IPS-NIHi11 (cell line): ENCODE measurements at regions not wholly inside any gene's neighbourhood (a gene's known extent, or its start where the extent isn't known, plus 50 kb on each side); places are given as distances from the start of the nearest gene placed in this dataset.

ENCODE experiments used
- DNase-seq: peaks from one replicate; pipeline ENCODE4 v3.0.0; 2012; ENCODE audit warnings: mixed read lengths, low spot score

DNA sequence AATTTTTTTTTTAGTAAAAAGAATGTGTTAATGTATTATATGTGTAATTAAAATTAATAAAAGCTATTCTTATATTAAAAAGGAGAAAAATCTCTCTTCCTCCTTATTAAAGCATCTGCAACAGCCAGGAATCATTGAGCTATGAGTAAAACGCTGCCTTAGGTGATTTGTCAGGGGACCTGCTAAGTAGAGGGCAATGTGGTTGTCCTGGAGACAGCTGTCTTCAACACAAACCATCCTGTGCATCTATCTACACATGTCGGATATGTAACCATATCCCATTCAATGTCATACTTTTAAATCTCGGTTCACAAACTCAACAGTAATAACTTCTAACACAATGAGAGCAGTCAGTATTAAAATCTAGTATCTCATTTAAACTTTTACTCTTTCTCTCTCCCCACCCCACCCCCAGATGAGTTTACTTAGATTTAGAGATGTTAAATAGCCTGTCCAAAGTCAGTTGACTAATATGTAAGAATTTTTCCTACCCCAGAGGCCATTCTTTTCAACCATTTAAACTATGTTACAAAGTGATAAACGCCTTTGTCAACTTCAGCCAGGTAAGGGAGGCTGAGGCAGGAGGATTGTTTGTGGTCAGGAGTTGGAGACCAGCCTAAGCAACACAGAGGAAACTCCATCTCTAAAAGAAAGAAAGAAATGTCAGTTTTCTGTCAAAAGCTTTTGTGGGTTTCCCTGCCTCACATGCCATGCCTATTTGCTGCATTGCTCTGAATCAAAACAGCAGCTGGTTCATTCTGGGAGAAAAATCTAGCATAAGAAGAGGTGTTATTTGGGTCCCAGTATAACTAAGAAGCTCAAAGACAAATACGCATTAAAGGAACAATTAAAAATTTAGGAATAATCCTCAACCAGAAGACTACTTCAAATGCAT is 413.7 kb upstream of the CCDC196 start:
- no peak for DNase-seq

DNA sequence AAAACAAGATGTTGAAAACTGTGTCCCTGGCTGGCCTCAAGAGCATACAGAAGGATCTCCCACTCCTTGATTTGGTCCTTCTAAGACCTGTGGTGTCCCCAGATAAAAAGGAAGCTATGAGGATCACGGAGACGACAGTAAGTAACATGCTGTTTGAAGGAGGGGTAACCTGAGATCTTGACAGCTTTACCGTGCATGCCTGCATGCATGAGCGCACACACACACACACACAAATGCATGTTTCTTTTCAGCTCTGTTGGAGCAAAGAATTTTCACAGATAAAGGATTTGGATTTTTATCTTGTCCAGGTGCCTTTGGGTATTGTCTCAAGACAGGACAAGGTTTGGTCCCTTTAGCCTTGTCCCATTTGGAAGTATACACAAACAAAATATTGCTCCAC is 411.6 kb upstream of the CCDC196 start:
- DNase-seq, result no peak

DNA sequence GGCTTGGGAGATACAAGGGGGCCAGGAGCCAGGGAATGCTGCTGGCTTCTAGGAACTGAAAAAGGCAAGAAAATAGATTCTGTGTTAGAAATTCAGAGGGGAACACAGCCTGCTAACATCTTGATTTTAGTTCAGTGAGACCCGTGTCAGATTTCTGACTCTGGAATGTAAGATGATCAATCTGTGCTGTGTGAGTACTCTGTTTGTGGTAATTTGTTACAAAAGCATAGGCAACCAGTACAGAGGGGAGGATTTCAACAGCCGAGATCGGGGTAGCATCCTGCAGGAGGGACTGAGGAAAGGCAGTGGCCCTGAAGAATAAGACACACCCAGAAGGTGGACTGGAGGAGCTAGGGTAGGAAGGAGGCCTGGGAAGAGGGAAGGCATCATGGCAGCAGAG is 410.0 kb upstream of the CCDC196 start:
- DNase-seq, result no peak

DNA sequence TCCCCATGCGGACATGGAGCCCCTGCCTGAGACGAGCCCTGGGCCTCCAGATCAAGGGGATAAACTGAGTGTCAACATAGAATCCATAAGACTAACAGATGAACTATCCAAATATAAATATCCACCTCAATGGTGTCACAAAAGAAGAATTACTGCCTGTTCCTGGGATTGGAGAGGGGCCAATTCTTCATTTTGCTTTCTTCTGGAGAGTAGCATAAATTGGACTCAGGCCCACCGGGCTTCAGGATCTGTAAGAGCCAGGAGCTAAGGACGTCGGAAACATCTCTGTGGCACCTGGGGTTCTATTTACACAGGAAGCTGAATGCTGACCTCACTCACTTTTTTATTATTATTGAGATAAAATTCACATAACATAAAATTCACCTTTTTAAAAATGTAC is 408.2 kb upstream of the CCDC196 start:
- no peak for DNase-seq

DNA sequence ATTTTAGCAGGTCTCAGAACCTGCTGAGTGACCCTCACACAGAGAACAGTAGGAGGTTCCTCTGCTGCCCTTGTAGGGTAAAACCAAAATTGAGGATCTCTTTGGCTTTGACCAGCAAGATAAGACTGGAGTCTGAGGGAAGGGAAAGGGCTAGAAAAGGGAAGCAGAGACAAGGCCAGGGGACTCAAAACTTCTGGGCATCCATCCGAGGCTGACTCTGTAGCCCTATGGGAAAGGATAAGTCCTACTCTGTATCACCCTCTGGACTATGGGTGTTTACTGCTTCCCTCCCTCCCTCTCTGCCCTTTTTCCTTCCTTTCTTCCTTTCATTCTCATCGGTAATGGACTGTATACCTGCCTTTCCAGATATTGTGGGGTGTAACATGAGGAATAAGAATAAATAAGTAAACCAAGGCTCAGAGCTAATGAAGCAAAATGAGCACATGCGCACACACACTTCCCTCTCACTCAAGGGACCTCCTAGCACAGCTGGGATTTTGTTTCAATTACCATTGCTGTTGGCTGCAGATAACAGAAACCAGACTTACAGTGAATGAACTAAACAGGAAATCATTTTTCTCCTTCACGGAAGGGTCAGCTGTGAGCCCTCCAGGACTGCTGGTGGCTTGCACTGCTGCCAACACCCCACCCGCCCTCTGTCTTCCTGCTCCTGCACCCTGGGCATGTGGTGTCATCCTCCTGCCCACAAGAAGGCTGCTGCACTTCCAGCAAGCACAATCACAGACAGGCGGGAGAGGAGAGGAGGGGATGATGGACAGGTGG is 404.4 kb upstream of the CCDC196 start:
- no peak for DNase-seq

DNA sequence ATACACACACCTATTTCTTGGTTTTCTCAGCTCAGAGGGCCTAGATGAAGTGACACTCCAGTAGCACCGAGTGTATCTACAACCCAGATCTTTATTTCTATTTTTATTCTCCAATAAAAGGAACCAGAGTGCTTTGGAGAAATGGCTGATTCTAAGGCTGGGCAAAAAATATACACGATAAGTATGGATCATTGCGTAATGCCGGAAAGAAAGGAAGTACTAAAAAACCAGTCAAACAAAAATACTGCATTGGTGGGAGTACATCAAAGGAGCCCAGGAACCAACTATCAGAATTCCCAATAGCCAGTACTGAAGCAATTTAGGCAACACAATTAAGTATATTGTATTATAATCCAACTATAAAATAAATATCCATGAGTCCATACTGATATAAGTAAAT is 400.9 kb upstream of the CCDC196 start:
- DNase-seq, result no peak

DNA sequence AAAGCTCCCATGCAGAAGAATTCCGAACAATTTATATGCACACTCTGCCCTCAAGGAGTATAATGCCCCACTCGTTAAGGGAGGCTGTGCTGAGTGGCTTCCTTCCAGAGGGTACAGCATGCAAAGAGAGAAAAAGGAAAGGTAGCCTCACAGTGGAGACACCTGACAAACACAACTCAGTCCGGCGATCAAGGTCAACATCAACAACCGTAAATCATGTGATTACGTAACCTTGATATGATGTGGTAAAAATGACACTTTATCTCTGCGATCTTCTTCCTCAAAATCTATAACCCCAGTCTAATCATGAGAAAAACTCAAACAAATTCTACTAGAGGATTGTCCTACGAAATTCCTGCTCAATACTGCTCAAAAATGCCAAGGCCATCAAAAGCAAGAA is 400.5 kb upstream of the CCDC196 start:
- DNase-seq, result no peak

DNA sequence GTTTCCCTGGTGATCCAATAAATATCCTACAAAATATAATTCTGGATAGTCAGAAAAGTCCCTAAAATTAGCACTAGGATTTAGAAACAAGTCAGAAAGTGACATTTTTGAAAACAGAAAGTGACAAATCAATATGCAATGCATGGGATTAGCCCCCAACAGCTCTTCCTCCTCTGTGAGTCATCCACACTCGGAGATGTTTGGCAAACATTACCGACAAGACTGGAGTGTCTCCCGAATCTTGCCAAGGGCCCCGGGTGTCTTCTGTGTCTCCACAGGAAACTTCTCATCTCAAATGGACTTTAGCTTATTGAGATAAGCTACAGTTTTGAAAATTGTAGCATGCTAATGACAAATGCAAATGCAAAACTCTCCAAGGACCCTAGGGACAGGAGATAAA is 398.9 kb upstream of the CCDC196 start:
- DNase-seq, result no peak

DNA sequence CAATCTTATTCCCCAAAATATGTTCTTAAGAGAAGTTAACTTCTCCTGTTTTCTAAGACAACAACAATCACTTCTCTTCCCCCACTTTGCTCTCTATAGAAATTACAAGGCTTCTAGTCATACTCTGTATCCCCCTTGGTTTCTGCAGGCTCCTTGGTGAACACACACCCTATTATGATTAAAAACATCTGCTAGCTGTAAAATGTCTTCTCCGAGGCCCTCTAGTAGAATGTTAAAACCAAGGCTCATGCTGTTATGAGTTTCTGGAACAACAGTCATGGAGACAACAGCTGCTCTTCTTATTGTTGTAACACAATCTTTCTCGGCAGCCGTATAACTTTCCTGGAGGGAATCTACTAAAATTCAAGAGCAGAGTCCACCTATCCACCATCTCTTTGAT is 397.5 kb upstream of the CCDC196 start:
- DNase-seq, result no peak

DNA sequence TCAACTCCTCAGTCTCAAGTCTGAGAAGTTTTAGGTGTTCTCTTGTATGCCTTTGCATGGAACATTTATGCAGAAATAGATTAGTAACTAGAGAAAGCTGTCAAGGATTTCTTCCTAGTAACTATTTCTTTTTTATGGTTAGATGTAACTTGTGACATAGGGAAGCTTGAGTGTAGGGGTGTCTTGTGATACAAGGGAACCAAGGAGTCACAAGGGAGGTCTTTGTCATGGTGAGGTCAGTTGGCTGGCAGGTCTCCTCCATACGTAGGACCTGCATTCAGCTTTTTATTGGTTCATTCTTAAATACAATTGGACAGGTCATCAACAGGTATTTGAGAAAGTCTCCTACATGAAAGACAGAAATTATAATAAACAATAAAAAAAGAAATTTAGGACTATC is 394.0 kb upstream of the CCDC196 start:
- DNase-seq, result no peak

DNA sequence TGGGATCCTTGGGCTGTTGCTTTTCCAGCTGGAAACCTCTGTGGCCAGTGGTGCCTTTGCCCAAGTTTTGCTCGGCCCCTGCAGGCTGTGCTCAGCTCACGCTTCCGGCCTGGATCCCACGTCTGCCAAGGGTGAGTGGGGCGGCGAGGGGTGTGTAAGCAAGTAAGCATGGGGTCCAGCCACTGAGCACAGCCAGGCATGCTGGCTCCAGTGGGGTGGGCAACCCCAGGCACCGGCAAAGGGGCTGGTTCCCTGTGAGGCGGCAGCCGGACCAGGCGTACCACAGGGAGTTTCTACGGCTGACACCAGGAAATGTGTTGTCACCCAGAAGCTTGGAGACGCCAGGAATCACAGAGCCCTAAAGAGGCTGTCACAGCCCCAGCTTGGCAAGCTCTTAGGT is 393.4 kb upstream of the CCDC196 start:
- no peak for DNase-seq

DNA sequence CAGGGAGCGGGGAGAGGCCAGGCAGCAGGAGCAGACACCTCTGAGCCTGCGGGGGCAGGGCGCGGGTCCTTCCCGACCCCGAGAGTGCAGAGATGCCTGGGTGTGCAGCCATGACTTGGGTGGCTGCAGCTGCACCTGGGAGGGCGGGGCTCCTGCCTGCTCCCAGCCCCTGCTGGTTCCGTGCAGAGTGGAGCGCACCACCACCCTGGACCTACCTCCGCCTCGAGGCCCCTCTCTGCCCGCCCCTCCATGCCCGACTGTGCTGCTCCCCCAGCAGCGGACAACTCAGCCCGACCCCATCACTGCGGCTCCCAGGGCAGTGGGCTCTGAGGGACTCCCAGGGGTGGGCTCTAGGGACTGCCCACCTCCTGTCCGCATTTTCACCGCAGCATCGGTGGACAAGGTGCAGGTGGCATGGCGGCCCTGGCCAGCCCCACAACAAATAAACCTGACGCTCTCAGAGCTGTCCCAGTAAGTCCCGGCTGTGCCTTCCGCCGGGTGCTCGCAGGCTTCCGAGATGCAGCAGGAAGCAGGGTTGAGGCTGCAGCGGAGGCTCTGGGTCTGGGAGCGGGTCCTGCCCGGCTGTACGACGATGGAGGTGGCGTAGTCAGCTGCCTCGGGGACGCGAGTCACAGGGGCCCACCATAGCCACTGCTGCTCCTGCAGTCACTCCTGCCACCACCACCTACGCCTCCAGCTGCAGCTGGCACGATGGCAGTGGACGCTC is 392.0 kb upstream of the CCDC196 start:
- no peak for DNase-seq

DNA sequence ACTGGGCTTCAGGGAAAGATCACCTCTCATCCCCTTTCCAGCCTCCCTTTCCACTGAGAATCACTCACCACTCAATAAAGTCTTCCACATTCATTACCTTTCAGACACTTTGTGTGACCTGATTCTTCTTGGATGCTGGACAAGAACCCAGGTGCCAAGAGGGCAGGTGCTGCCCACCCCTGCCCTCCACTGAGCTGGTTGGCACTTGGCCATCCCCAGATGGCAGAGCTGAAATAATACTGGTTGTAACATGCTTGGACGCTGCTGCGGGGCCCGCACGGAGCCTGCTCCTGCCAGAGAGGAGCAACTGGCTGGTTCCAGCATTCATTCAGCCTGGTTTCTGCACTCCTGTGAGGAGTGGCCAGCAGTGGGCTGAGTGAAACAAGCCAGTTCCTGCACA is 386.7 kb upstream of the CCDC196 start:
- DNase-seq, result no peak

DNA sequence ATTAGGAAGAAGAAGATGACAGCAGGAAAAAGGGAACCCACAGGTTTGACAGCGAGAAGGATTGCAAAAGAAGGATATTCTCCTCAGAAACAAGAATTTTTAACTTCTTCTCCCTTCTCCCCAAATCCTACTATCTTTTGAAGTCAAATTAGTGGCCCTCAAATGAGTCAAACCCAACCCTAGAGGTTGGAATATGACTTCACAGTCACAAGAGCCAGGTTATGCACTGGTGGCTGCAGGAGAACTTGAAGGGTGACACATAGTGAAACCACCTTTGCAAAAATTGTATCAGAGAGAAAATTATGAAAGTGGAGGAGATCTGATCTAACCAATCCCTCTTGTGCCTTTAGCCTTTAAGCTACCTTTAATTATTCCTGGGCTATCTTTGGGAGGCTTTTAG is 386.2 kb upstream of the CCDC196 start:
- DNase-seq, result no peak

DNA sequence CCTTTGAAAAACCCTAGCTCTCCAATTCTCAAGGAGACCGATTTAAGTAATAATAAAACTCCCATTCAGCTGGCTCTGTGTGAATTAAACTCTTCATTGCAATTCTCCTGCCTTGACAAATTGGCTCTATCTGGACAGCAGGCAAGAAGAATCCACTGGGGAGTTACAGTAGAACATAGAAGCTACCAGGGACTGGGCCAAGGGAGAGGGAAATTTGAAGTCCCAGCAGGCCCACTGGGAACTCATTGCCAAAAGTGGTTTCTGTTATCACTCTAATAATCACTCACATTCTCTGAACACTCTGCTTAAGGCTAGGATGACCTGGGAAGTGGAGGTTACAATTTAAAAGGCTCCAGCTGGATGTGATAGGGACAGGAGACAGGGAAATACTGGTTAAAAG is 384.5 kb upstream of the CCDC196 start:
- no peak for DNase-seq

DNA sequence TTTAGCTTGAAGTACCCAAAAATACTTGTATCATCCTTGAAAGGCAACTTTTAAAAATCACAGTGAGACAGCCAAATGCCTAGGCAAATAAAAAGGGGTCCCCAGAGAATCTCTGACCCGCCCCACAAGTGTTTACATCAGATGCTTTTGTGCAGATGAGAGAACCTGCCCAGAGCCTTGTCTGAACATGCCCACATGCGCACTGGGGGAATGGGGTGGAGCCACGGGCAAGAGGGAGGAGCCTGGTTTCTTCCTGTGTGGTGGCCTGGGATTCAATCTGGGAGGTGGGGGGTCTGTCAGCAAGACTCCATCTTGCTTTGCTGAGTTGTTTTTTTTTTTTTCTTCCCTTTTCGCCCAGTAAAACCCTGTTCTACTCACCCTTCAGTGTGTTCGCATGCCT is 381.7 kb upstream of the CCDC196 start:
- no peak for DNase-seq

DNA sequence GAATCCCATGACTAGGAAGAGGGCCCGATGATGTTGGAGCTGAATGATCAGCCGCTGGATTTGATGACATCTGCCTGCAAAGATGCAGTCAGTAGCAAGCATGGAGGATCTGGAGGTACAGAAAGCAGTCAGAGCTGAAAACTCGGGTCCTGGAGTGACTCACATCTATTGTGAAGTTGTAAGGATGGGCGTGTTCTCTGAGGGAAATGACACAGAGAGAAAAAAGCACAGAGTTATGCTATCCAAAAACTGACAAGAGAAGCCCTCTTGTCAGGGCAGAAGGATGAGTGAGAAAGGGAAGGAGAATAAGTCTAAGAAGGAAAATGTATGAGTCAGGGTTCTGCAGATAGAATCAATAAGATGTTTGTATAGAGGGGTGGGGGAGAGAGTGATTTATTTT is 380.4 kb upstream of the CCDC196 start:
- no peak for DNase-seq

DNA sequence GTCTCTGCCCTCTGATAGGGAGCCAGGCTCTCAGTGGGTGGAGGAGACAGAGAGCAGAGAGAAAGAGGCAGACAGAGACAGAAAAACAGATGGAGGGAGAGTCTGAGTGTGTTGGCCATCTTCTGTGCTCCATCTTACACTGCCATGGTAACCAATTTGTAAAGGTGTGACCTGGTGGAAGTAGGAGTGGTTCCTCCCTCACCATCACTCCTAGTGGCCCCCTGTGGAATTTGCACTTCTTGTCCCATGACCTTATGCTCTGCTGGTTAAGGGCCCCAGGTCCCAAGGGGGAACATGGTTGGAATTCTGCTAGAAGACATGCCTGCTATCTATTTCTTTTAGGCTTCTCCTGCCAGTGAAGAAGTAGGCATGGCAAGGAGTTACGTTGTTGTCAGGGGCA is 376.7 kb upstream of the CCDC196 start:
- DNase-seq, result no peak

DNA sequence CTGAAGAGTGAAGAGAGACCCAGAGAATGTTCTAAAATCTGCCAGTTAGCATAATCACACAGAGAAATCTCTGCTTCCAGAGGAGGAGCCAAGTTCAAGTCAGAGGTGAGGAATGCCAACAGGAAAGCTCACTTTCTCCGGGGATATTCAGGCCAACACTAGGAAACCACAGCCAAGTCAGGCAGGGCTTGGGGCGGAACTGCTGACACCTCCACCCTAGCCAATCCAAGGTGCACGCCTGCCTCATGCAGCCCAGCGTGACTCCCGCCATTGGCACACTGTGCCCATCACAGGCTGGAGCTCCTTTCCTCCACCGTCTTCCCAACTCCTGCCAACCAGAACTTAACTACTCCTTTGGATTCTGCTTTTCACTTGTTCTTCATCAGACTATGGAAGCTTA is 374.3 kb upstream of the CCDC196 start:
- no peak for DNase-seq

DNA sequence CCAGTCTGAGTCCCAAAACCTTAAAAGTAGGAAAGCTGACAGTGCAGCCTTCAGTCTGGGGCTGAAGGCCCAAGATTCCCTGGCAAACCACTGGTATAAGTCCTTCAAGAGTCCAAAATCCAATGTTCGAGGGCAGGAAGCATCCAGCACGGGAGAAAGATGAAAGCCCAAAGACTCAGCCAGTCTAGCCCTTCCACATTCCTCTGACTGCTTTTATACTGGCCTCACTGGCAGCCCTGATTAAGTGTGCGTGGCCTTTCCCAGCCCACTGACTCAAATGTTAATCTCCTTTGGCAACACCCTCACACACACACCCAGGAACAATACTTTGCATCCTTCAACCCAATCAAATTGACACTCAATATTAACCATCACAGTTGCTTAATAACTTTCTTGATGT is 372.1 kb upstream of the CCDC196 start:
- DNase-seq, result no peak

DNA sequence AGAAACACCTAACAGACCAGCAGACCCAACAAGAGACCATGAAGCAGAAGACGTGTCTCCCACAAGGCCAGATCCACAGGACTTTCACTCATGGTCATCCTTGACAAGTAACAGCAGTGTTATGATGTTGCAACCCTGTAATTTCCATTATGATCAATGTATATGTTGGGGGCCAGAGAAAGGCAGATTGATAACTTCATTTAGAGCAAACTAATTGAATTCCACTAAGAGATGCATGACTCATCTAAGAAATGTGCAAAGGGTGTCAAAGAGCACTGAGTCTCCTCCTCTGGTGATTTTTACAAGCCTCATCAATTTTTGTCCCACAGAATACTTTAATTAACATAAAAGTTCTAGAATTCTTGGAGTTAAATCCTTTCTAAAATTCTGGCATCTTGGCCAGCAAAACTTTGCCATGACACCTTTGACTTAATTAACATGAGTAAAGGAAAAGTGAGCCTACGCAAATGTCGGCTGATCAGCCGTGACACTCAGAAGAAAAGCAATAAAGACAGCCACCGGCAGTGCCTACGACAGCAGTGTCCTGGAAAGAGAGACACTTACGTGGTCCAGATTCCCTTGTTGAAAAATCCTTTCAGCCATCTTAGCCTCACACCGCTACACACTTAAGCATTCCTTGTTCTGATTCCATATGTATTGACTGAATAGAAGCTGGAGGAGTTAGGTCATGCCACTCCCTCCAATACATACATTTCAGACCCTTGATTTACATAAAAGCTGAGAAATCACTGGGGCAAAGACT is 370.2 kb upstream of the CCDC196 start:
- DNase-seq, result no peak

DNA sequence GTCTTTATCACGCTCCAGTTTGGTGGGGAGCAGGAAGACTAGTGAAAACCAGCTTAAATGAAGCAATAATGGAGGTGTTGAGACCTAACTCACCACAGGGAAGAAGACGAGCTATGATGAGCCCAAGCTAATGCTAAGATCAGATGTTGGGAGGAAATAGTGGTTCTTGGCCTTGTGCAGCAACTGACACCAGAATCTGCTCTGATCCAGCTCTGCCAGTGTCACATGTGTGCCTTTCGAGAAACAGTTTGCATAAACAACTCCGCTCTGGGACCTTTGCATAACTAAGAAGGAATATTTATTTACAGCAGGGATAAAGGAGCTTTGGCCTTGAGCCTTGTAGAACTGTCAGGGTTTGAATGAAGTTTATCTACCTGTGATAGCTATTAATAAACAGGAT is 369.4 kb upstream of the CCDC196 start:
- no peak for DNase-seq
